GM19239 (cell line): ENCODE measurements at regions not wholly inside any gene's neighbourhood (a gene's known extent, or its start where the extent isn't known, plus 50 kb on each side); places are given as distances from the start of the nearest gene placed in this dataset.
"Not testable (repeated sequence)": the region's sequence is repeated elsewhere in the genome, so short reads cannot be mapped to it uniquely, and the experiment has no call there.

Experiments used
- DNase-seq: peaks from one replicate; pipeline ENCODE4 v3.0.0; 2011; ENCODE audit warnings: low spot score; ENCODE audit not compliant: insufficient read length
- FAIRE-seq: peaks from 2 replicates; lab custom pipeline; 2011; peaks lifted over from hg19 to GRCh38; lab: Jason Lieb, UNC

DNA sequence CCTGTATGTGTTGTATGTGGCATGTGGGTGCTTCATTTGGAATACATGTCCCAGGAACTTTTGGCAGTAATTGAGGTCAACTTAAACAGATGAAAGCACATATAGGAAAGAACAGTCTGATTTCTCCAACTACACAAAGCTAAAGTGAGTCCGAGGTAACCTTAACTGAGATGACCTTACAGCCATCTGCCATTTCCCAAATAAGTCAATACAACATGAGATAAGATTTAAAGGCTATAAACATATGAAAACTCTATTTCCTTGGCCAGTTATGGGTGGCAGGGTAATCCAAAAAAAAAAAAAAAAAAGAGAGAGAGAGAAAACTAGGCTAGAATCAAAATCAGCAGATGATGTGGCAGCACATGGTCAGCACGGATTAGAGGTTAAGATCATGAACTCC, 1068.3 kb downstream of the KHDRBS2 start:
- FAIRE-seq = no peak
- DNase-seq = no peak

DNA sequence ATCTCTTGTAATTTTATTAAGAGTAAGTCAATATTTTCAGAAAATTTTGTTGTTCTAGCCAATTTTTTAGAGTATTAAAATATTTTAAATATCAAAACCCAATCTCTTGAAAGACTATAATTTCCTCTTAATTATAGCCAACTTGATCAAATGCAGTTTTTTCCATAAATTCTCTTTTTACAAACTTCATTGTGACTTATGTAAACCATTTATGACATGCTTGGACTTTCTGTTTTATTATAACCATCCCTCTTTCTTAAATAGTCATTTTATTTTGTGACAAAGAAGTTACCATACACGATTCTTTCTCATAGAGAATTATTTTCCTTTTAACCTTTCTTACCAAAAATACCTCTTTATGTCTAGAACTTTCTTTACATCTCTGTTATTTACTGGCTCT, 1075.5 kb downstream of the KHDRBS2 start:
- FAIRE-seq (no peak), DNase-seq (no peak)

DNA sequence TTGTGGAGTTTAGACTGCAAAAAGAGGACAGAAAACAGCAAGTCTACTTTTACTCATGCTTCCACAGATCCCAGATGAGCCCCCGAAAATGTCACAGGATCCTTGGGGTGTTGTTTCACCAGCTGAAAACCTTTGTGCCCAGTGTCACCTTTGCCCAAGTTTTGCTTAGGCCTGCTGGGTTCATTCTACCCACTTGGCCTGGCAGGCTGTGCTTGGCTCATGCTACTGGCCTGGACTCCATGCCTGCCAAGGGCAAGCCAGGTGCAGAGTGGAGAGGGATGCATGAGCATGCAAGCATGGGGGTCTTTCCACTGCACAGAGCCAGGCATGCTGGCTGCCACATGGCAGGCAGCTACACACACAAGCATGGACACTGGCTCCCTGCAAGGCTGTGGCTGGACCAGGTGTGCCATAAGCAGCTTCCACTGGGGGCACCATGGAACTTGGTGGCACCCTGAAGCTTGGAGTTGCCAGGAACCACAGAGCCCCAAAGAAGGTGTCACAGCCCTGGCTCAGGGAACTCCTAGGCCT, 1082.0 kb downstream of the KHDRBS2 start:
- no peak for FAIRE-seq
- DNase-seq = no peak

- FAIRE-seq (no peak), DNase-seq (no peak)
Measured at GRCh38 chr6:61200444-61200843, 1085.6 kb downstream of the KHDRBS2 start.

DNA sequence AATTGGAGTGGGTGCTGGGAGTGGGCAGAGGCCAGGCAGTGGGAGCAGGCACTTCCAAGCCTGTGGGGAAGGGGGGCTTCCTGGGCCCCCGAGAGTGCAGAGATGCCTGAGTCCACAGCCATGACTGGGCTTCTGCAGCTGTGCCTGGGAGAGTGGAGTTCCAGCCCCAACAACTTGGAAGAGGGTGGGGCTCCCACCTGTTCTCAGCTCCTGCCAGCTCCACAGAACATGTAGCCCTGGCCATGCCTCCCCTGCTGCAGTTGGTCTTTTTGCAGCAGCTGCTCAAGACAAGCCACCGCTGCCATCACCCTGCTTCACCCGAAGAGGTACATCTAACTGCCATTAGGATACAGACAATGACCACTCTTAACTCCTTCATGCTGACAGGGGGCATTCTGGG, 1092.3 kb downstream of the KHDRBS2 start:
- no peak for DNase-seq
- no peak for FAIRE-seq

- FAIRE-seq = no peak
- no peak for DNase-seq
Measured at GRCh38 chr6:61192610-61193009, 1093.4 kb downstream of the KHDRBS2 start.

GRCh38 chr6:61168878-61169277, 1117.1 kb downstream of the KHDRBS2 start:
- FAIRE-seq (no peak), DNase-seq (no peak)

DNA sequence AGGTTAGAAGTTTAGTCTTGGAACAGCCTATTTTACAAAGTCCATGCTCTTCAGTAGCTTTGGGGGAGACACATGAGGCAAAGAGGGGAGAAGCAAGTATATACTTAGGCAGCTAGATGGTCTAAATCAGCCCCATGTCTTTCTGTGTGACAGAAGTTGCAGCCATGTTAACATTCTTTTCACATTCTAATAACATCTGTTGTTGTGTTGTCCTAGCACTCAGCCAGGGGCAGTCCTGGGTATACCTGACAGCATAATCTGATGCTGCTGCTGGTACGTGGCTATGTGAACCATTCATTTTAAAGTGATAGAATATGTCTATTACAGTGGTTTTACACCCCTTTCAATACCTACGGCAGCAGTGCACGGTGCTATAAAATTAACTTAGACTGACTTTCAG, 1137.0 kb downstream of the KHDRBS2 start:
- DNase-seq, FAIRE-seq: not testable (repeated sequence)

GRCh38 chr6:61142261-61142660, 1143.8 kb downstream of the KHDRBS2 start:
- FAIRE-seq = peak; percentile 47
- DNase-seq = not testable (repeated sequence)

- no peak for FAIRE-seq
- no peak for DNase-seq
Measured at GRCh38 chr6:61134028-61134427, 1152.0 kb downstream of the KHDRBS2 start.

DNA sequence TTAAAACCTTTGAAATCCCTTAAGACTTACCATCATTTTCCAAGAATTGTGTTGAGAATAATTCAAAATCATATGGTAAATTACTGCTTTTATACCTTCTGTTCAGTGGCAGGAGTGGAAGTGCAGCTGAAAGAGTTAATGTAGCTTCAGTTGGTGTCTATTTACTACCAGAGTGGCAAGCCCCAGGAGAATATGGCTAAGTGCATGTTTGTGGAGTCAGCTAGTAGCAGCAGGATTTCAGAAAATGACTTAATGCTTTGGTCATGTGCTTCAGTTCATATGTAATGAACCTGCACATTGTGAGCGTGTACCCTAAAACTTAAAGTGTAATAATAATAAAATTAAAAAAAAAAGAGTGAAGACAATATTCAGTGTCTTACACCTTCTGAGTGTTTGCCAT, 1171.8 kb downstream of the KHDRBS2 start:
- not testable (repeated sequence) for FAIRE-seq, DNase-seq

- not testable (repeated sequence) for FAIRE-seq, DNase-seq
Measured at GRCh38 chr6:61107914-61108313, 1178.1 kb downstream of the KHDRBS2 start.

GRCh38 chr6:61103660-61104059, 1182.4 kb downstream of the KHDRBS2 start:
- DNase-seq, FAIRE-seq: not testable (repeated sequence)

DNA sequence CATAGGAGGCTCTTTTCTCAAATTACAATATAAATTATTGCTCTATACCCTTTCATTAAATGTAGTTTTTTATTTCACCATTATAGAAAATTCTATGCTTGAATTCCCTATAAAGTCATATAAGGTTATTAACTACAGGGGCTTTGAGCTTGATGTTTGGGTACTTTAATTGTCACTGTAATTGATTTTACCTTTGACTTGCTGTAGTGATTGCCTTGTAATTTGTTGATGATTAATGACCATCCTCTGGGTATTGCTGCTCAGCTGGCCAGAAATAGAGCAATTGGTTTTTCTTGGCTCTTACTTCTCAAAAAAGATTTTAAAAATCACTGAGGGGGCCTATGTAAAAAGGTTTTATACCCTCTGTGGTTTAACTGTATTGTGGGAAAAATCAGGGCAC, 1186.0 kb downstream of the KHDRBS2 start:
- no peak for DNase-seq
- FAIRE-seq = no peak

DNA sequence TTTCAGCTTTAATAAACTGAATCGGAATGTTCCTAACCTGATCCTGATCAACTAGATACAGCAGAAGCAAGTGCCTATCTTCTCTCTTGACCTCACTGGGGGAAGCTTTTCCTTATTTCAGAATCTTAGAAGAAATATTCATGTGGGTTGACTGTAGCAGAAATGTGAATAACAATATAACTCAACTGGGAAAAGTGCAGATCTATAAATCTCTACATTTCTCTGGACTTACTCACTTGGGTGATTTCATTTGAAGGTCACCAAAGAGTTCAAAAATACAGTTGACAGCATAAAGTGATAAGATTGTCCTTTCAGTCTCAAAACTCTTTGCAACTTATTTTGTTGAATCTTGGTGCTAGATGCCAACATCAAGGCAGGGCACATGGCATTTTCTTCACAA, 1186.5 kb downstream of the KHDRBS2 start:
- FAIRE-seq, DNase-seq: not testable (repeated sequence)

DNA sequence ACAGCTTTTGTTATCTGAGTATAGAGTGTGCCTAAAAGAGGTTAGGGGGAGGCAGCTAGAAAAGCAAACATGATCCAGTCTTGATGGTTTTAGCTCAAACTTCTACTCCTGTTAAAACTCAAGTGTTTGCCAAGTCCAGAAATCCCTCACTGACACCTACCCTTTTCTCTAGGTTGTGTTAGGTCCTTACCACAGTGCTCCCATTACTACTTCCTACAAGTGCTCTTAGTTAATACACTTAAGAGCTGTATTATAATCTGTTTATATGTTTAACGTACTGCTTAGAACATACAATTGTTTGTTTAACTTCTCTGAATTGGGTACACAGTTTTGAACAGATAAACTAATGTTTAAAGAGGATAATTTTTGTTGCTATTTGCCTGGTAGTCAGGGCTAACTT, 1198.0 kb downstream of the KHDRBS2 start:
- not testable (repeated sequence) for FAIRE-seq

DNA sequence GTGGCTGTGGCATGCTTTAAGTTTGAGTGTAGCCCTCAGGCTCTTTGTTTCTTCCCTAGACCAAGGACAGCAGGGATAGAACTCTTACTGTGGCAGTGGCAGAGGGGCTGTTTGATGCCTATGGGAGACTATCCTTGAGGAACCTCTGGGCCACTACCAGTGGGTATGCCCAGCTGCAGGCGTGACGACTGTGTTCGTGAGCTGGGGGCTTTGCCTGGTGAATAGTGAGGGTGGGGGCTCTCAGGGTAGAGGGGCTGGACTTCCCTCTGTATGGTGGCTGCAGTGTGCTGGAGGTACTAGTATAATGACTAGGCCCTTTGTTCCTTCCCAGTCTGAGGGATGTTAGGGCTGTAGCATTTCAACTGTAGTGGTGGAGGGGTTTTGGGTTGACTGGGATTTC, 1242.0 kb downstream of the KHDRBS2 start:
- no peak for DNase-seq
- FAIRE-seq = no peak

More for the DNA sequence above, 1198.0 kb downstream of the KHDRBS2 start:
- not testable (repeated sequence) for DNase-seq
